ENCODE measurements at regions not wholly inside any gene's neighbourhood (a gene's known extent, or its start where the extent isn't known, plus 50 kb on each side); places are given as distances from the start of the nearest gene placed in this dataset.

- TF ChIP-seq CREB1 (CRISPR knock-in tag; IDR thresholded peaks at IDR 0.05; ENCODE audit: low read depth) (no peak), ETS1 (IDR thresholded peaks at IDR 0.05) (no peak)
- H3K27ac ChIP-seq (ENCODE audit: low read depth), result no peak overlapping the region
- H3K4me1 Mint-ChIP-seq, result peaks cover 8% of the 10 kb centered on the region; the same call in 2 of the 3 replicates
- H3F3A ChIP-seq (replicated peaks; ENCODE audit: low read depth), result no peaks in the 10 kb centered on the region
- no peak overlapping the region for H3K4me2 ChIP-seq
- no peak overlapping the region for H3K4me3 Mint-ChIP-seq
- no peak overlapping the region for H2AFZ ChIP-seq
- H3K4me3 ChIP-seq, result no peak overlapping the region
- H3K36me3 Mint-ChIP-seq (ENCODE audit: low read depth), result no peaks in the 10 kb centered on the region
- H3K9me2 ChIP-seq (ENCODE audit: insufficient read depth), result no peaks in the 10 kb centered on the region
- peaks cover 1% of the 10 kb centered on the region for H3K27me3 Mint-ChIP-seq (ENCODE audit: insufficient read depth, low read depth, poor library complexity)
- H4K20me1 ChIP-seq (replicated peaks; ENCODE audit: insufficient read depth), result no peaks in the 10 kb centered on the region
- H3K36me3 ChIP-seq (ENCODE audit: insufficient read depth), result no peaks in the 10 kb centered on the region
- no peaks in the 10 kb centered on the region for H3K27me3 ChIP-seq (ENCODE audit: insufficient read depth)
- no peak overlapping the region for H3K27ac Mint-ChIP-seq
- H3K79me2 ChIP-seq (replicated peaks; ENCODE audit: insufficient read depth), result no peaks in the 10 kb centered on the region
- no peak for ATAC-seq
- H3K4me1 ChIP-seq (ENCODE audit: insufficient read depth), result no peaks in the 10 kb centered on the region
- no peaks in the 10 kb centered on the region for H3K9me3 Mint-ChIP-seq
- DNase-seq (ENCODE audit: low spot score), result no peak
Measured at GRCh38 chr14:30462358-30462757, 96.6 kb upstream of the G2E3 start.

- Histone ChIP-seq H3K4me3 (no peak overlapping the region), H2AFZ (no peak overlapping the region), H3K79me2 (replicated peaks; ENCODE audit: insufficient read depth) (no peaks in the 10 kb centered on the region), H3K4me1 (ENCODE audit: insufficient read depth) (no peaks in the 10 kb centered on the region), H3K9me2 (ENCODE audit: insufficient read depth) (no peaks in the 10 kb centered on the region), H3K36me3 (ENCODE audit: insufficient read depth) (no peaks in the 10 kb centered on the region), H3K4me2 (no peak overlapping the region), H3F3A (replicated peaks; ENCODE audit: low read depth) (no peaks in the 10 kb centered on the region), H3K27ac (ENCODE audit: low read depth) (no peak overlapping the region), H3K27me3 (ENCODE audit: insufficient read depth) (no peaks in the 10 kb centered on the region), H4K20me1 (replicated peaks; ENCODE audit: insufficient read depth) (no peaks in the 10 kb centered on the region)
- Mint-ChIP-seq H3K4me3 (no peak overlapping the region), H3K27me3 (ENCODE audit: insufficient read depth, low read depth, poor library complexity) (peaks cover 1% of the 10 kb centered on the region), H3K36me3 (ENCODE audit: low read depth) (no peaks in the 10 kb centered on the region), H3K9me3 (no peaks in the 10 kb centered on the region), H3K4me1 (peaks cover 8% of the 10 kb centered on the region; the same call in 2 of the 3 replicates), H3K27ac (no peak overlapping the region)
- ATAC-seq (no peak), DNase-seq (ENCODE audit: low spot score) (no peak)
- no peak for TF ChIP-seq NANOG (IDR thresholded peaks at IDR 0.05; ENCODE audit: borderline replicate concordance)
- TF ChIP-seq ZNF462 (CRISPR knock-in tag; IDR thresholded peaks at IDR 0.05), result no peak
- TF ChIP-seq JUNB (IDR thresholded peaks at IDR 0.05; ENCODE audit: unreplicated experiment), result no peak
- no peak for TF ChIP-seq STAT1 (IDR thresholded peaks at IDR 0.05; ENCODE audit: unreplicated experiment)
- no peak for TF ChIP-seq EZH2phosphoT487 (IDR thresholded peaks at IDR 0.05; ENCODE audit: unreplicated experiment)
- TF ChIP-seq CTCF (conservative IDR thresholded peaks at IDR 0.05; ENCODE audit: low read depth in 2 of 2), result no peak
- TF ChIP-seq EZH2 (IDR thresholded peaks at IDR 0.05; ENCODE audit: low read depth, unreplicated experiment), result no peak
- no peak for TF ChIP-seq REST (IDR thresholded peaks at IDR 0.05; ENCODE audit: unreplicated experiment)
Measured at GRCh38 chr14:30464481-30464880, 94.5 kb upstream of the G2E3 start.

Data from GM23338 (cell line).